ENCODE measurements at regions not wholly inside any gene's neighbourhood (a gene's known extent, or its start where the extent isn't known, plus 50 kb on each side); places are given as distances from the start of the nearest gene placed in this dataset.
"Not testable (repeated sequence)": the region's sequence is repeated elsewhere in the genome, so short reads cannot be mapped to it uniquely, and the experiment has no call there.

- DNase-seq (ENCODE audit: low read depth), result no peak
Observed at GRCh38 chr15:95174301-95175259, 943.2 kb downstream of the MCTP2 start.

- DNase-seq (ENCODE audit: low read depth), result no peak
Observed at GRCh38 chr15:95175914-95176658, 944.7 kb downstream of the MCTP2 start.

DNA sequence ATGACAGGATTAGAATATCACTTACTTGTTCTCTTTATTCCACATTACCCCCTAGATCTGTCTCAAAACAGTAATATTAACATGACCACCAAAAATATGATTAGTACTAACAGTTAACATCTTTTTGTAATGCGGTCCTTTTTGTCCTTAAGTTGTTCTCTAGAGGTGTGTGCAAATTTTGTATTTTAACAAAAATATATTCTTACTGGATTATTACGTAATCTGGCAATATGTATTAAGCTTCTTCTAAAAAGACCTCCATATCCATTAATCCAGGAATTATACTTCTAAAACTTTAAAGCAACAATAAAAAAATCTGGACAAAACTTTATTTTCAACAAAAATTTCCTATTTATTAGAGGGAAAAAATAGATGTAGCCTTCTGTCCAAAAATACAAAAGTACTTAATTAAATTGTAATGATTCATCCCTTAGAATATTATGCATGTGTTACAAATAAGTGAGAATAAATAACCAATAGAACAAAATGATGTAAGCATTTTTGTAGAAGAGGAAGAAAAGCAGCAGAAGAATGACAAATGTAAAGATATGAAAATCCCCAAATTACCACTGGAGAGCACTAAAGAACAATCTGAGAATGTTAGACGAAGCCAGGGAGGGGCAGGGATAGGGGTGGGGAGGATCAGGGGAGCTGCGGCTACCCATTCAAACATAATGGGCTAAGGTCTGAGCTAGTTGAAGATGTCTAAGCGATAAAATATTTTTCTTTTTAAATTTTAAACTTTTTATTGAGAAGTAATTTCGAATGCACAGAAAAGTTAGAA, 945.6 kb downstream of the MCTP2 start:
- no peak for DNase-seq (ENCODE audit: low read depth)

DNA sequence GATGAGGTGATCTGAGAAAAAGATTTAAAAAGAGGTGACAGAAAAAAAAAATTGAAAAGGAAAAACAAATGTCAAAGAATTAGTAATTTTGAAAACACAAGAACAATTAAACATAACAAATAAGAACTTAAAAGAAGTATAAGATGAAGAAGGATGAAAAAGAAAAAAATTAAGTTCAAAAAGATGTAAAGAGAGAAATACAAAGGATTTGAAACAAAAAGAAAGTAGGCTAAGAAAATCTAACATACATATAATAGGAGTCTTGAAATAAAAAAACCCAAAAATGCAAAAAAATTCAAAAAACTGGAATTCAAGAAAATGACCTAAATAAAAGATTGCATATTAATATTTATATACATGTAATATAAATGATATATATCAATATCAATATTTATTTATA, 949.2 kb downstream of the MCTP2 start:
- DNase-seq (ENCODE audit: low read depth), result no peak

GRCh38 chr15:95182091-95182490, 950.7 kb downstream of the MCTP2 start:
- DNase-seq (ENCODE audit: low read depth), result no peak

- no peak for DNase-seq (ENCODE audit: low read depth)
Observed at GRCh38 chr15:95192923-95193322, 961.6 kb downstream of the MCTP2 start.

GRCh38 chr15:95194746-95195145, 963.4 kb downstream of the MCTP2 start:
- no peak for DNase-seq (ENCODE audit: low read depth)

GRCh38 chr15:95196176-95196915, 965.0 kb downstream of the MCTP2 start:
- DNase-seq (ENCODE audit: low read depth), result no peak

- peak; percentile 2 for DNase-seq (ENCODE audit: low read depth)
Observed at GRCh38 chr15:95202569-95203349, 971.4 kb downstream of the MCTP2 start.

GRCh38 chr15:95205077-95205476, 973.7 kb downstream of the MCTP2 start:
- no peak for DNase-seq (ENCODE audit: low read depth)

DNA sequence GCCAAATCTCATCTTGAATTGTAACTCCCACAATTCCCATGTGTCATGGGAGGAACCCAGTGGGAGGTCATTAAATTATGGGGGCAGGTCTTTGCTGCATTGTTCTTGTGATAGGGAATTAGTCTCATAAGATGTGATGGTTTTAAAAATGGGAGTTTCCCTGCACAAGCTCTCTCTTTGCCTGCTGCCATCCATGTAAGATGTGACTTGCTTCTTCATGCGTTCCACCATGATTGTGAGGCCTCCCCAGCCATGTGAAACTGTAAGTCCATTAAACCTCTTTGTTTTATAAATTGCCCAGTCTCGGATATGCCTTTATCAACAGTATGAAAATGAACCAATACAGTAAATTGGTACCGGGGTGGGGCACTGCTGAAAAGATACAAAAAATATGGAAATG, 974.5 kb downstream of the MCTP2 start:
- DNase-seq (ENCODE audit: low read depth), result not testable (repeated sequence)

DNA sequence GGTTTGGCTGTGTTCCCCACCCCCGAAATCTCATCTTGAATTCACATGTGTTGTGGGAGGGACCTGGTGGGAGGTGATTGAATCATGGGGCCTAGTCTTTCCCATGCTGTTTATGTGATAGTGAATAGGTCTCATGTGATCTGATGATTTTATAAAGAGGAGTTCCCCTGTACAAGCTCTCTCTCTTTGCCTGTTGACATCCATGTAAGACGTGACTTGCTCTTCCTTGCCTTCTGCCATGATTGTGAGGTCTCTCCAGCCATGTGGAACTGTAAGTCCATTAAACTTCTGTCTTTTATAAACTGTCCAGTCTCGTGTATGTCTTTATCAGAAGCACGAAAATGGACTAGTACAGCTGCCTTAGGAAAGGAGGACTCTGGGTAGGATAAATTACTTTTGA, 976.7 kb downstream of the MCTP2 start:
- no peak for DNase-seq (ENCODE audit: low read depth)

DNA sequence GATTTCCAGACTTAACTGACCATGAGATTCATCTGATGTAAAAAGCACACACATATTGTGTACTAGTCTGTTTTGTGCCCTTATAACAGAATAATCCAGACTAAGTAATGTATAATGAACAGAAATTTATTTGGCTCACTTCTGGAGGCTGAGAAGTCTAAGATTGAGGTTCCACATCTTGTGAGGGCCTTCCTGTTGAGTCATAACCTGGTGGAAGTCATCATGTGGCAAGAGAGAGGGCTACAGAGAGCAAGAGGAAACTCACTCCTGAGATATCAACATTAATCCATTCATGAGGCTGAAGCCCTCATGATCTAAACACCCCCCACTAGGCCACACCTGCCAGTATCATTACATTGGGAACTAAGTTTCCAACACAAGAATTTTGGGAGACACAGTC, 977.6 kb downstream of the MCTP2 start:
- DNase-seq (ENCODE audit: low read depth), result no peak

DNA sequence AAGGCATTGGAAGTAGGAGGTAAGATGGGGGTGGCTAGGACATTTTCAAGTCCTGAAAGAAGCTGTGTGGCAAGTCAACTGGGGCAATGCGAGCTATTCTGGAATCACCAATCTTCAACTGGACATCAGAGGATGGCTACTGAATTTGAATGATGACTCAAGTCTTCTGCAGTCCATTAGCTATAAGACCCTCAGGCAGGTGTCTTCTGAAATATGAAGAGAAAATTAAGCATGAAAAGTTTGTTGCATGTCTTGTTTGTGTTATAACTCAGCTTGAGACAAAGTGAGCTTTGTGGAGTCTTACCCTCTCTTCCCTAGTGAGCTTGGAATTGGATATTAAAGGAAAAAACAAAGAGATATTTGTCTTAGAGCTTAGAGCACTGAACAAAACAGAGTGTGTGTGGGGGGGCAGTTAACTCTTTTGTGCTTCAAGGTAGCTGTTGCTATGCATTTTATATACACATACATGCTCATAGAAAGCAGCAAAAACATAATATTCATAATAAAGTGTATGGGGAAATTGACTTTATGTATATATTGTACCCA, 979.1 kb downstream of the MCTP2 start:
- DNase-seq (ENCODE audit: low read depth), result no peak

GRCh38 chr15:95215017-95215416, 983.7 kb downstream of the MCTP2 start:
- no peak for DNase-seq (ENCODE audit: low read depth)

GRCh38 chr15:95226835-95227234, 995.5 kb downstream of the MCTP2 start:
- DNase-seq (ENCODE audit: low read depth), result no peak

DNA sequence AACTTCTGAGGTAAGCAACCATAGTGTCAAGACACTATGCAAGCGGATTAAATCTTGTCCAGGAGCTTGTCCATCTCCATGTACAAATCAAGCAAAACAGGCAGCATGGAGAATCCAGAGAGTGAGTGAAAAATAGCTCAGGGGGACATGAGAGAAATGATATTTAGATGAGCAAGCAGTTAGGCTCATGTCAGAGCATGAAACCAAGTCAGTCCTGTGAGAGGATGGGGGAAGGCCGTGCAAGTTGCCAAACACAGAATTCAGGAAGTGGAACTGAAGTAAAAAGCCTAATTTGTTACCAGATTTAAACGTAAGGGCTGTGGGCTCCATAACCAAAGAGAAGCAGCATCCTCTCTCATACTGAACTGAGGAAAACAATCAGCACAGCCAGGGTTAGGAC, 995.9 kb downstream of the MCTP2 start:
- no peak for DNase-seq (ENCODE audit: low read depth)

- DNase-seq (ENCODE audit: low read depth), result no peak
Observed at GRCh38 chr15:95228856-95229555, 997.6 kb downstream of the MCTP2 start.

- no peak for DNase-seq (ENCODE audit: low read depth)
Observed at GRCh38 chr15:95235033-95235432, 1003.7 kb downstream of the MCTP2 start.

All from M059J (cell line).